ENCODE measurements at regions not wholly inside any gene's neighbourhood (a gene's known extent, or its start where the extent isn't known, plus 50 kb on each side); places are given as distances from the start of the nearest gene placed in this dataset.

GRCh38 chr12:114789276-114789675 lies 105.3 kb upstream of the TBX3 start:
- H3K4me3 Mint-ChIP-seq = no peak overlapping the region
- H3K36me3 Mint-ChIP-seq = no peaks in the 10 kb centered on the region
- 80% methylated on average over 3 of the region's 3 CpGs for WGBS (ENCODE audit: insufficient coverage)
- Histone ChIP-seq H3K27ac (ENCODE audit: low read length) (no peak overlapping the region), H3K27me3 (replicated peaks in 1 of 2; ENCODE audit: control insufficient read depth in 2 of 2, extremely low read depth in 1 of 2, insufficient read depth in 2 of 2, low read length in 1 of 2) (no peaks in the 10 kb centered on the region), H3K4me1 (ENCODE audit: control insufficient read depth in 1 of 2, extremely low read depth in 1 of 2, insufficient read depth in 2 of 2, low read length in 2 of 2) (no peaks in the 10 kb centered on the region), H3K9me3 (no peaks in the 10 kb centered on the region), H3K36me3 (ENCODE audit: control insufficient read depth in 2 of 2, extremely low read depth in 1 of 2, insufficient read depth in 1 of 2, low read length in 1 of 2) (no peaks in the 10 kb centered on the region), H3K4me3 (ENCODE audit: control insufficient read depth in 1 of 2, extremely low read depth in 1 of 2, low read length in 1 of 2) (no peak overlapping the region)
- DNase-seq = no peak
- no peak for ATAC-seq (replicated peaks in 1 of 4)
- H3K4me1 Mint-ChIP-seq = no peaks in the 10 kb centered on the region
- peaks cover 0 to 4% (median 0%) of the 10 kb centered on the region in 3 donors for H3K9me3 Mint-ChIP-seq
- no peak overlapping the region for H3K27ac Mint-ChIP-seq
- ChIA-PET POLR2A (no interaction called here), CTCF (no interaction called here)
- H3K27me3 Mint-ChIP-seq = no peaks in the 10 kb centered on the region

- Histone ChIP-seq H3K9me3 (no peaks in the 10 kb centered on the region), H3K27me3 (replicated peaks in 1 of 2; ENCODE audit: control insufficient read depth in 2 of 2, extremely low read depth in 1 of 2, insufficient read depth in 2 of 2, low read length in 1 of 2) (no peaks in the 10 kb centered on the region), H3K27ac (ENCODE audit: low read length) (no peak overlapping the region), H3K36me3 (ENCODE audit: control insufficient read depth in 2 of 2, extremely low read depth in 1 of 2, insufficient read depth in 1 of 2, low read length in 1 of 2) (no peaks in the 10 kb centered on the region), H3K4me3 (ENCODE audit: control insufficient read depth in 1 of 2, extremely low read depth in 1 of 2, low read length in 1 of 2) (no peak overlapping the region), H3K4me1 (ENCODE audit: control insufficient read depth in 1 of 2, extremely low read depth in 1 of 2, insufficient read depth in 2 of 2, low read length in 2 of 2) (no peaks in the 10 kb centered on the region)
- Mint-ChIP-seq H3K9me3 (no peaks in the 10 kb centered on the region), H3K27me3 (no peaks in the 10 kb centered on the region), H3K36me3 (no peaks in the 10 kb centered on the region), H3K4me3 (no peak overlapping the region), H3K27ac (no peak overlapping the region), H3K4me1 (no peaks in the 10 kb centered on the region)
- CTCF ChIA-PET = no interaction called here
- ATAC-seq (replicated peaks in 1 of 4) (no peak), DNase-seq (no peak)
- WGBS (ENCODE audit: insufficient coverage) = 90% methylated on average over 2 of the region's 3 CpGs
- POLR2A ChIA-PET = no interaction called here
Observed at GRCh38 chr12:114784526-114784925, 100.6 kb upstream of the TBX3 start.

DNA sequence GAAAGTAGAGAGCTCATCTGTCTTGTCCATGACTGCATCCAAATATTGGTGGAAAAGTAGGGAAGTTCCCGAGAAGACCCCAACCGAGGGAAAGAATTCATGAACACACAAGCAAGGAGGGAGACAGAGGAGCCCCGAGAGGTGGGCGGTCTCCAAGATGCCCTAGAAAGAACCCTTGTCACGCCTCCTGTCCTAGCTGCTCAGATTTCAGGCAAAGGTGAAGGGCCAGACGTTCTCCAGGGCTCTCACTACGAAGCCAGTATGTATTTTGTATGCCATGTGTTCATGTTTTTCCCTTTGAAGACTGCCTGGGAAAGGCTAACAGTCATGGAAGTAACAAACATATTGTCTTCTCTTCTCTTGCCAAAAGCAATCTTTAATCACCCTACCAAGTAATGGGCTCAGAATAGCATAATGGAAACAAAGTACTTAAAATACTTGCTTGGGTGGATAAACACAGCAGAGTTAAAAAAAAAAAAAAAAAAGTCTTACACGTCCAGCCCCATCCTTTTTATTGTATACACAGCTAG lies 99.2 kb upstream of the TBX3 start:
- Mint-ChIP-seq H3K27ac (no peak overlapping the region), H3K9me3 (no peaks in the 10 kb centered on the region), H3K4me3 (no peak overlapping the region), H3K27me3 (no peaks in the 10 kb centered on the region), H3K36me3 (no peaks in the 10 kb centered on the region), H3K4me1 (no peaks in the 10 kb centered on the region)
- no peak for DNase-seq
- Histone ChIP-seq H3K27ac (ENCODE audit: low read length) (no peak overlapping the region), H3K4me3 (ENCODE audit: control insufficient read depth in 1 of 2, extremely low read depth in 1 of 2, low read length in 1 of 2) (no peak overlapping the region), H3K9me3 (no peaks in the 10 kb centered on the region), H3K27me3 (replicated peaks in 1 of 2; ENCODE audit: control insufficient read depth in 2 of 2, extremely low read depth in 1 of 2, insufficient read depth in 2 of 2, low read length in 1 of 2) (no peaks in the 10 kb centered on the region), H3K36me3 (ENCODE audit: control insufficient read depth in 2 of 2, extremely low read depth in 1 of 2, insufficient read depth in 1 of 2, low read length in 1 of 2) (no peaks in the 10 kb centered on the region), H3K4me1 (ENCODE audit: control insufficient read depth in 1 of 2, extremely low read depth in 1 of 2, insufficient read depth in 2 of 2, low read length in 2 of 2) (no peaks in the 10 kb centered on the region)
- ChIA-PET CTCF (interaction anchor here in 1 of 2 donors (0.5 kb wide), 1 partner anchor 1587 kb away, joined by 3 read pairs; no protein-coding TSS in a partner anchor), POLR2A (interaction anchor here in 1 of 2 donors (0.6 kb wide), 1 partner anchor 49 kb away, joined by 3 read pairs; no protein-coding TSS in a partner anchor)
- WGBS (ENCODE audit: insufficient coverage) = 63% methylated on average over 4 of the region's 8 CpGs
- no peak for ATAC-seq (replicated peaks in 1 of 4)

DNA sequence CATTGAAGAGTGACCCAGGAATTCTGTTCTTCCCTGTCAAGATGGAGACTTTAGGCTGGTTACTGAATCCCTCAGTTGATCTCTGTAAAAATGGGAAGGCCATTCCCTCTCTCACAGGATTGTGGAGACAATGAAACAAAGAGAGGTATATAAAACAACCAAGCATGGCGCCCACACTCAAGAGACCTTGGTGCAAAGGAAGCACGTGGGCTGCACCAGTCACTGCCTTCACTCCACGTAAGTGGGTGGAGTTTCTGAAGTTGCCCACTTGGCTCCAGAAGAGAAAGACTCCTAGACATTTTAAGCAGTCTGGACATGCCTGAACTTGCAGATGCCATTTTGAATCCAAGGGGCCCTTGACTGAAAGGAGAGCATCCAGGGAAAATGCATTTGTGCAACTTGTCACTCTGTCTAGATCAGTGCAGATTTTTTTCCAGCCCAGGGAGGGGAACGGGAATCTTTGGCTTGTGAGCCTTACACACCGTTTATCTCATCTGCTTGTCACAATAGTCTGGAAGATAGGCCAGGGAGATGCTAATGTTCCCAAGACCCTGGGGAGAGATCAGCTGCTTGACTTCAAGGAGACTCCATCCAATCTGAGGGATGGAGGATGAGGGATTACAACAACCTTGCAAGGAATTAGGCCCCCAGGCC lies 96.9 kb upstream of the TBX3 start:
- no peaks in the 10 kb centered on the region for H3K36me3 Mint-ChIP-seq
- Histone ChIP-seq H3K4me3 (ENCODE audit: control insufficient read depth in 1 of 2, extremely low read depth in 1 of 2, low read length in 1 of 2) (no peak overlapping the region), H3K36me3 (ENCODE audit: control insufficient read depth in 2 of 2, extremely low read depth in 1 of 2, insufficient read depth in 1 of 2, low read length in 1 of 2) (no peaks in the 10 kb centered on the region), H3K27ac (ENCODE audit: low read length) (no peak overlapping the region), H3K9me3 (no peaks in the 10 kb centered on the region), H3K4me1 (ENCODE audit: control insufficient read depth in 1 of 2, extremely low read depth in 1 of 2, insufficient read depth in 2 of 2, low read length in 2 of 2) (no peaks in the 10 kb centered on the region), H3K27me3 (replicated peaks in 1 of 2; ENCODE audit: control insufficient read depth in 2 of 2, extremely low read depth in 1 of 2, insufficient read depth in 2 of 2, low read length in 1 of 2) (peaks cover 0 to 2% of the 10 kb centered on the region in 2 experiments)
- CTCF ChIA-PET = no interaction called here
- no peak for ATAC-seq (replicated peaks in 1 of 4)
- peaks cover 0 to 3% (median 0%) of the 10 kb centered on the region in 3 donors for H3K9me3 Mint-ChIP-seq
- H3K27me3 Mint-ChIP-seq = peaks cover 0 to 3% of the 10 kb centered on the region in 2 donors
- H3K4me3 Mint-ChIP-seq = no peak overlapping the region
- no peak for DNase-seq
- H3K27ac Mint-ChIP-seq = no peak overlapping the region
- WGBS (ENCODE audit: insufficient coverage) = 63% methylated on average over 3 of the region's 5 CpGs
- POLR2A ChIA-PET = no interaction called here
- H3K4me1 Mint-ChIP-seq = no peaks in the 10 kb centered on the region

DNA sequence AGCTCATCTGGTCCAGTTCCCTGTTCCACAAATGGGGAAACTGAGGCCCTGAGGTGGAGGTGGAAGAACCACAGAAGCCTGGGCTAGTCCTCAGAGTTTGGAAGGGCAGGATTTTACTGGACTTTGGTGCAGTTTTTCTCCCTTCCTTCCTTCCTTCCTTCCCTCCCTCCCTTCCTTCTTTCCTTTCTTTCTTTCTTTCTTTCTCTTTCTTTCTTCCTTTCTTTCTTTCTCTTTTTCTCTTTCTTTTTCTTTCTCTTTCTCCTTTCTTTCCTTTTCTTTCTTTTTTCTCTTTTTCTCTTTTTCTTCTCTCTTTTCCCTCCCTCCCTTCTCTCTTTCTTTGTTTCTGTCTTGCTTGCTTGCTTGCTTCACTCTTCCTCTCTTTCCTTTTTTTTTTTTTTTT lies 95.7 kb upstream of the TBX3 start:
- H3K27me3 Mint-ChIP-seq = peaks cover 0 to 4% of the 10 kb centered on the region in 2 donors
- Histone ChIP-seq H3K27ac (ENCODE audit: low read length) (no peak overlapping the region), H3K9me3 (no peaks in the 10 kb centered on the region), H3K4me1 (ENCODE audit: control insufficient read depth in 1 of 2, extremely low read depth in 1 of 2, insufficient read depth in 2 of 2, low read length in 2 of 2) (no peaks in the 10 kb centered on the region), H3K36me3 (ENCODE audit: control insufficient read depth in 2 of 2, extremely low read depth in 1 of 2, insufficient read depth in 1 of 2, low read length in 1 of 2) (no peaks in the 10 kb centered on the region), H3K27me3 (replicated peaks in 1 of 2; ENCODE audit: control insufficient read depth in 2 of 2, extremely low read depth in 1 of 2, insufficient read depth in 2 of 2, low read length in 1 of 2) (peaks cover 0 to 2% of the 10 kb centered on the region in 2 experiments), H3K4me3 (ENCODE audit: control insufficient read depth in 1 of 2, extremely low read depth in 1 of 2, low read length in 1 of 2) (no peak overlapping the region)
- H3K27ac Mint-ChIP-seq = no peak overlapping the region
- peaks cover 0 to 3% (median 0%) of the 10 kb centered on the region in 3 donors for H3K9me3 Mint-ChIP-seq
- ChIA-PET POLR2A (no interaction called here), CTCF (no interaction called here)
- ATAC-seq (replicated peaks in 1 of 4) = no peak
- DNase-seq = no peak
- H3K4me3 Mint-ChIP-seq = no peak overlapping the region
- H3K4me1 Mint-ChIP-seq = no peaks in the 10 kb centered on the region
- H3K36me3 Mint-ChIP-seq = no peaks in the 10 kb centered on the region

DNA sequence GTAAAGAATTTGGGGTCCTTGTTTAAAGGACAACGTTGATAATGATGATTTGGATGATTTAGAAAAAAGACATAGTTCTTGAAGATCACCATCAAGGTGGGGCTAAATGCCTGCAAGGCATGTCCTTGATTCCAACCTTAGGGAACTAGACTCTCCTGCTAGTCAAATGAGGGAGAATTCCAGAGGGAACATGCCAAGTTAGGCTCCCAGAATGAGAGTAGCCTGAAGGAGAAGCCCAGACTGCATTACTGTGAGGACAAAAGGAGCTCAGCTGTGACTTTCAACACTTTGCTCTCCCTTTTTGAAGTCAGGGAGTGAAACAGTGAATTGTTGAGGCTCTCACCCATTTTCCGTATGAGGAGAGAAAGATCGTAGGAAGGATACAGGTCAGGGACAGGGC lies 95.2 kb upstream of the TBX3 start:
- POLR2A ChIA-PET = no interaction called here
- Histone ChIP-seq H3K27me3 (replicated peaks in 1 of 2; ENCODE audit: control insufficient read depth in 2 of 2, extremely low read depth in 1 of 2, insufficient read depth in 2 of 2, low read length in 1 of 2) (peaks cover 0 to 2% of the 10 kb centered on the region in 2 experiments), H3K9me3 (no peaks in the 10 kb centered on the region), H3K4me1 (ENCODE audit: control insufficient read depth in 1 of 2, extremely low read depth in 1 of 2, insufficient read depth in 2 of 2, low read length in 2 of 2) (no peaks in the 10 kb centered on the region), H3K4me3 (ENCODE audit: control insufficient read depth in 1 of 2, extremely low read depth in 1 of 2, low read length in 1 of 2) (no peak overlapping the region), H3K36me3 (ENCODE audit: control insufficient read depth in 2 of 2, extremely low read depth in 1 of 2, insufficient read depth in 1 of 2, low read length in 1 of 2) (no peaks in the 10 kb centered on the region), H3K27ac (ENCODE audit: low read length) (no peak overlapping the region)
- 76% methylated on average over 2 of the region's 3 CpGs for WGBS (ENCODE audit: insufficient coverage)
- no peaks in the 10 kb centered on the region for H3K4me1 Mint-ChIP-seq
- peaks cover 0 to 3% (median 0%) of the 10 kb centered on the region in 3 donors for H3K9me3 Mint-ChIP-seq
- H3K27me3 Mint-ChIP-seq = peaks cover 0 to 4% of the 10 kb centered on the region in 2 donors
- CTCF ChIA-PET = no interaction called here
- H3K27ac Mint-ChIP-seq = no peak overlapping the region
- H3K4me3 Mint-ChIP-seq = no peak overlapping the region
- H3K36me3 Mint-ChIP-seq = no peaks in the 10 kb centered on the region
- DNase-seq (no peak), ATAC-seq (replicated peaks in 1 of 4) (no peak)
